Endothelial cell (in vitro differentiated cells): ENCODE measurements at regions not wholly inside any gene's neighbourhood (a gene's known extent, or its start where the extent isn't known, plus 50 kb on each side); places are given as distances from the start of the nearest gene placed in this dataset.
A peak's percentile ranks its signal among the peaks of the same experiment; 100 is the strongest.

Experiments
- DNase-seq: peaks from one replicate; pipeline ENCODE4 v3.0.0; 2021; ENCODE audit warnings: low spot score
- H3K27ac Mint-ChIP-seq: one replicate; pipeline ENCODE4 v1.8.0; 2021; ENCODE audit warnings: mixed read lengths, inconsistent platforms; ENCODE audit not compliant: unreplicated experiment
- H3K27me3 Mint-ChIP-seq: one replicate; pipeline ENCODE4 v1.8.0; 2021; ENCODE audit warnings: mild to moderate bottlenecking, moderate library complexity, mixed read lengths, inconsistent platforms; ENCODE audit not compliant: unreplicated experiment
- H3K36me3 Mint-ChIP-seq: one replicate; pipeline ENCODE4 v1.8.0; 2021; ENCODE audit warnings: mild to moderate bottlenecking, low read depth, mixed read lengths, inconsistent platforms; ENCODE audit not compliant: unreplicated experiment
- H3K4me1 Mint-ChIP-seq: one replicate; pipeline ENCODE4 v1.8.0; 2021; ENCODE audit warnings: mild to moderate bottlenecking, mixed read lengths, inconsistent platforms; ENCODE audit not compliant: unreplicated experiment
- H3K4me3 Mint-ChIP-seq: one replicate; pipeline ENCODE4 v1.8.0; 2021; ENCODE audit warnings: mild to moderate bottlenecking, mixed read lengths, inconsistent platforms; ENCODE audit not compliant: unreplicated experiment
- H3K9me3 Mint-ChIP-seq: one replicate; pipeline ENCODE4 v1.8.0; 2021; ENCODE audit warnings: mixed read lengths, inconsistent platforms; ENCODE audit not compliant: unreplicated experiment
- CTCF ChIP-seq: fragments of 200-600 bp; sonication (generic); IDR thresholded peaks from one replicate; pipeline ENCODE4 v1.5.0; 2021; ENCODE audit warnings: antibody characterized with exemption; ENCODE audit not compliant: unreplicated experiment

GRCh38 chr15:96416934-96417759, 86.6 kb downstream of the NR2F2 start:
- Mint-ChIP-seq H3K9me3 (no peaks in the 10 kb centered on the region), H3K27ac (no peak overlapping the region)

DNA sequence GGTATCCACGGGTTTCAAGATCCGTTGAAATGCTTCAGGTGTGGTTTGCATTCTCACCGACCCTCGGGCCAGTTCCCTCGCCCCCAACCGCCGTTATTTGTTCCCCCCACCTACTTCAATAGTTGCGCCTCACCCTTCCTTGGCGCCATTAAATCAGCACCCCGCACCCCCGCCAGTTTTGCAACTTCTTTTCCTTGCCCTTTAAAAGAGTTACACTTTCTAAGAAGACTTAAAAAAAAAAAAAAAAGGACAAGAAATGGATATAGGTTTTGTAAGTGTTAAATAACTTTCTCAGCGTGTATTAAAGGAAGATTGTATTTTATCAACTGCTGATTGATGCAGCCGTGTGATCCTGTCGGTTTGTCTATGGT, 87.2 kb downstream of the NR2F2 start:
- Mint-ChIP-seq H3K4me3 (no peak overlapping the region), H3K9me3 (no peaks in the 10 kb centered on the region), H3K27me3 (peaks cover 21% of the 10 kb centered on the region), H3K36me3 (no peaks in the 10 kb centered on the region), H3K27ac (no peak overlapping the region), H3K4me1 (peaks cover 5% of the 10 kb centered on the region)
- no peak for DNase-seq
- TF ChIP-seq CTCF: no peak

More at GRCh38 chr15:96416934-96417759, 86.6 kb downstream of the NR2F2 start:
- Mint-ChIP-seq H3K4me3 (no peak overlapping the region), H3K36me3 (no peaks in the 10 kb centered on the region), H3K27me3 (peaks cover 22% of the 10 kb centered on the region), H3K4me1 (peaks cover 5% of the 10 kb centered on the region)
- DNase-seq: peak; percentile 29
- no peak for TF ChIP-seq CTCF

DNA sequence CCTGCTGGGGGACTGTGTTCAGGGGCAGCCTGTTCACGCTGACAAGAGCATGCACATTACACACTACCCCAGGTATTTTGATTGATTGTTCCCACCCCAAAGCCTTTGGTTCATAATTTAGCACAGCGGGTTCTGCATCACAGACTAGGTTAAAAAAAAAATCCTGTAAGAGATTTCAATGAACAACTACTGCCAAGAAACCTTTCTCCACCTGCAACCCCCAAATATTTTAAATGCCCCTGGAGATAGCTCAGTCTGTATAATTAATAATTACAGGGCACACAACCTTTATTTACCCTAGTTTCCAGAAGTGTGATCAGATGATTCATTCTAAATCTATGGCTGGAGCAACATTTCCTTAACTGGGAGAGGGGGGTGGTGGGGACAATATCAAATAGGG, 87.6 kb downstream of the NR2F2 start:
- H3K4me1 Mint-ChIP-seq: peaks cover 5% of the 10 kb centered on the region
- peaks cover 21% of the 10 kb centered on the region for H3K27me3 Mint-ChIP-seq
- TF ChIP-seq CTCF: no peak

DNA sequence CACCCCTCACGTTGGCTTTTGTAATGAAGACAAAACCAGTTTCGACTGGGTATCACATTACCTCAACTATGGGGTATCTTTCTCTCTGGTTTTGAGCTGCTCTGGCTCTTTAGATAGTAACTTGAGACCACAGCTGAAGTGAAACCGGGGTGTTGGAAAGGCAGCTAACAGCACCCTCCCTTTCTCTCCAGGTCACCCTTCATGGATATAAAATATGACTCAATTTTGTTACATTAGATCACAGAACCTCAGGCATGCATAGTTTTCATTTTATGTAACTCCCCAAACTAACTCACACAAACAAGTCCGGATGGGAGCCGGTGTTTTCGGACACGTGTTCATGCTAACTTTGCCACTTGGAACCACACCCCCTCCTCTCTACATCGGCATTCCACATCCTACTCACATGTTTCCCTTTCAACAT, 90.7 kb downstream of the NR2F2 start:
- no peak for TF ChIP-seq CTCF
- Mint-ChIP-seq H3K4me3 (no peak overlapping the region), H3K27me3 (peaks cover 12% of the 10 kb centered on the region), H3K36me3 (no peaks in the 10 kb centered on the region), H3K27ac (no peak overlapping the region), H3K9me3 (no peaks in the 10 kb centered on the region), H3K4me1 (peaks cover 5% of the 10 kb centered on the region)
- DNase-seq: no peak

More for the DNA sequence above, 87.6 kb downstream of the NR2F2 start:
- Mint-ChIP-seq H3K9me3 (no peaks in the 10 kb centered on the region), H3K4me3 (no peak overlapping the region), H3K27ac (no peak overlapping the region), H3K36me3 (no peaks in the 10 kb centered on the region)
- DNase-seq: no peak

DNA sequence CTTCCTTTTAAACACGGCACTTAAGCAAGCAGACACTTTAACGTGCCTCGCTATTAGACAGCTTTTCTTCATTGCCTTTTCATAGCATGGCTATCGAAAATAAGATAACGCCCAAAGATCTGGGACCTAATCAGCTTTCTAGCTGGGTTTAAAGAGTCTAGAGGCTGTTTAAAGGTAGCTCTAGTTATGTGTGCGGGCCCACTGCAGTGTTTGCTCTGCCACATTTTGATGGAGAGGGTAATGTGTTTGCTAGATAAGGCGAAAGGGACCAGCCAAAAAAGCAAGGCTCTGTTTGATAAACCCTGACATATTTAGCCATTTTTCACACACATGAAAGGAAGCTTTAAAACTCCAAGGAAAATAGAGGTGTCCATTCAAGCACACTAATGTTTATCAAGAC, 91.6 kb downstream of the NR2F2 start:
- no peak overlapping the region for H3K27ac Mint-ChIP-seq

More for the DNA sequence above, 91.6 kb downstream of the NR2F2 start:
- no peak for DNase-seq
- H3K4me1 Mint-ChIP-seq: peaks cover 5% of the 10 kb centered on the region
- no peaks in the 10 kb centered on the region for H3K9me3 Mint-ChIP-seq
- no peak for TF ChIP-seq CTCF
- H3K27me3 Mint-ChIP-seq: peaks cover 12% of the 10 kb centered on the region
- no peaks in the 10 kb centered on the region for H3K36me3 Mint-ChIP-seq
- no peak overlapping the region for H3K4me3 Mint-ChIP-seq
